ENCODE measurements at regions not wholly inside any gene's neighbourhood (a gene's known extent, or its start where the extent isn't known, plus 50 kb on each side); places are given as distances from the start of the nearest gene placed in this dataset.

GRCh38 chr7:42994096-42994495 lies 61.9 kb downstream of the MRPL32 start:
- Histone ChIP-seq H3K4me1 (ENCODE audit: control insufficient read depth in 1 of 2, insufficient read depth in 2 of 2, low read depth in 1 of 2, low read length in 1 of 2) (no peaks in the 10 kb centered on the region), H3K4me3 (ENCODE audit: low read depth in 2 of 2, low read length in 1 of 2) (no peak overlapping the region), H3K9ac (no peak overlapping the region), H3K79me2 (ENCODE audit: insufficient read depth) (no peaks in the 10 kb centered on the region), H3K4me2 (no peak overlapping the region), H3K27ac (ENCODE audit: low read depth in 2 of 2, low read length in 1 of 2) (no peak overlapping the region), H3K9me2 (no peaks in the 10 kb centered on the region), H2AFZ (ENCODE audit: low read depth) (no peak overlapping the region), H4K20me1 (ENCODE audit: insufficient read depth) (no peaks in the 10 kb centered on the region), H3F3A (replicated peaks; ENCODE audit: insufficient read depth) (no peaks in the 10 kb centered on the region), H3K9me3 (no peaks in the 10 kb centered on the region), H3K27me3 (ENCODE audit: insufficient read depth) (peaks cover 23% of the 10 kb centered on the region; the same call in 1 of the 2 replicates), H3K36me3 (replicated peaks in 1 of 2; ENCODE audit: control insufficient read depth in 1 of 2, insufficient read depth in 2 of 2, low read length in 1 of 2) (no peaks in the 10 kb centered on the region)
- TF ChIP-seq MEF2A (IDR thresholded peaks at IDR 0.05; ENCODE audit: borderline replicate concordance, low read depth) (no peak), YY1 (IDR thresholded peaks at IDR 0.05; ENCODE audit: low read depth) (no peak), TAF1 (IDR thresholded peaks at IDR 0.05; ENCODE audit: borderline replicate concordance, low read depth, low read length) (no peak), FOSL2 (IDR thresholded peaks at IDR 0.05; ENCODE audit: borderline replicate concordance, low read depth) (no peak), ELF1 (IDR thresholded peaks at IDR 0.05) (no peak), JUND (IDR thresholded peaks at IDR 0.05) (no peak), MXI1 (IDR thresholded peaks at IDR 0.05; ENCODE audit: low read depth, low read length) (no peak), POLR2AphosphoS5 (IDR thresholded peaks at IDR 0.05; ENCODE audit: low read depth, low read length) (no peak), ZBTB33 (IDR thresholded peaks at IDR 0.05; ENCODE audit: borderline replicate concordance, low read depth) (no peak), IRF3 (IDR thresholded peaks at IDR 0.05; ENCODE audit: low read depth, low read length) (no peak), RCOR1 (IDR thresholded peaks at IDR 0.05; ENCODE audit: low read length) (no peak), GATA2 (CRISPR knock-in tag; IDR thresholded peaks at IDR 0.05) (no peak), CTCF (IDR thresholded peaks at IDR 0.05) (no peak), EZH2phosphoT487 (IDR thresholded peaks at IDR 0.05; ENCODE audit: borderline replicate concordance, low read depth) (no peak), RFX5 (IDR thresholded peaks at IDR 0.05; ENCODE audit: low read length) (no peak), SMC3 (IDR thresholded peaks at IDR 0.05; ENCODE audit: low read depth, low read length) (no peak), NRF1 (IDR thresholded peaks at IDR 0.05; ENCODE audit: low read depth, low read length) (no peak), PBX3 (IDR thresholded peaks at IDR 0.05) (no peak)
- no peak for DNase-seq
- ChIA-PET POLR2A (interaction anchor here (0.8 kb wide), 1 partner anchor 11 kb away, joined by 3 read pairs; no protein-coding TSS in a partner anchor), CTCF (interaction anchor here (0.7 kb wide), 1 partner anchor 845 kb away, joined by 3 read pairs; no protein-coding TSS in a partner anchor)
- 17% methylated on average over 2 of the region's 2 CpGs for WGBS (ENCODE audit: low lambda C conversion rate)
